ENCODE measurements at regions not wholly inside any gene's neighbourhood (a gene's known extent, or its start where the extent isn't known, plus 50 kb on each side); places are given as distances from the start of the nearest gene placed in this dataset.
"Not testable (repeated sequence)": the region's sequence is repeated elsewhere in the genome, so short reads cannot be mapped to it uniquely, and the experiment has no call there.

DNA sequence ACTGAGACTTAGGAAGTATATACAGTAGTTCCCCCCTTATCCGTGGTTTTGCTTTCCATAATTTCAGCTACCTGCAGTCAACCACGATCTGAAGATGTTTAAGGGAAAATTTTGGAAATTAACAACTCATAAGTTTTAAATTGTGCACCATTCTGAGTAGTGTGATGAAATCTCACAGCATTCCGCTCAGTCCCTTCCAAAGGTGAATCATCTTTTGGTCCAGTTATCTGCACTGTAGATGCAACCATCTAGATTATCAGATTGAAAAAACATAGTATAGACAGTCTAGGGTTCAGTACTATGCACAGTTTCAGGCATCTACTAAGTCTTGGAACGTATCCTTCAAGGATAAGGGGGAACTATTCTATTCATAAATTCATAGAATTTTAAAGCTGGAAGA, 109.0 kb downstream of the ANXA3 start:
- TF ChIP-seq JUND (IDR thresholded peaks at IDR 0.05; ENCODE audit: low read depth) = no peak
- no peak for DNase-seq (ENCODE audit: low read depth in 1 of 2, low spot score in 1 of 2)
- in situ Hi-C loops (cut with HindIII; ENCODE audit: low pct_unique_long_range_greater_than_20kb, low sequenced_read_pairs) = no loop called here

GRCh38 chr4:78661086-78661690, 109.6 kb downstream of the ANXA3 start:
- no peak for TF ChIP-seq JUND (IDR thresholded peaks at IDR 0.05; ENCODE audit: low read depth)
- no peak for DNase-seq (ENCODE audit: low read depth in 1 of 2, low spot score in 1 of 2)
- in situ Hi-C loops (cut with HindIII; ENCODE audit: low pct_unique_long_range_greater_than_20kb, low sequenced_read_pairs) = no loop called here

GRCh38 chr4:78661921-78662521, 110.5 kb downstream of the ANXA3 start:
- in situ Hi-C loops (cut with HindIII; ENCODE audit: low pct_unique_long_range_greater_than_20kb, low sequenced_read_pairs) = no loop called here
- DNase-seq (ENCODE audit: low read depth in 1 of 2, low spot score in 1 of 2) = no peak
- no peak for TF ChIP-seq JUND (IDR thresholded peaks at IDR 0.05; ENCODE audit: low read depth)

- in situ Hi-C loops (cut with HindIII; ENCODE audit: low pct_unique_long_range_greater_than_20kb, low sequenced_read_pairs) = no loop called here
- no peak for DNase-seq (ENCODE audit: low read depth in 1 of 2, low spot score in 1 of 2)
- no peak for TF ChIP-seq JUND (IDR thresholded peaks at IDR 0.05; ENCODE audit: low read depth)
Measured at GRCh38 chr4:78662658-78663057, 111.1 kb downstream of the ANXA3 start.

DNA sequence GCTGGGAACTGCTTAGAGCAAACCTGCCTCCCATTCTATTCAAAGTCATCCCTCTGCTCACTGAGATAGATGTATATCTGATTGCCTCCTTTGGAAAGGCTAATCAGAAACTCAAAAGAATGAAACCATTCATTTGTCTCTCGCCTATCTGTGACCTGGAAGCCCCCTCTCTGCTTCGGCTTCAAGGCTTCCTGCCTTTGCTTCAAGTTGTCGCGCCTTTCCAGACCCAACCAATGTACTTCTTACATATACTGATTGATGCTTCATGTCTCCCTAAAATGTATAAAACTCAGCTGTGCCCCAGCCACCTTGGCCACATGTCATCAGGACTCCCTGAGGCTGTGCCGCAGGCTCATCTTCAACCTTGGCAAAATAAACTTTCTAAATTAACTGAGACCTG, 111.9 kb upstream of the BMP2K start:
- in situ Hi-C loops (cut with HindIII; ENCODE audit: low pct_unique_long_range_greater_than_20kb, low sequenced_read_pairs); DNase-seq (ENCODE audit: low read depth in 1 of 2, low spot score in 1 of 2): not testable (repeated sequence)

DNA sequence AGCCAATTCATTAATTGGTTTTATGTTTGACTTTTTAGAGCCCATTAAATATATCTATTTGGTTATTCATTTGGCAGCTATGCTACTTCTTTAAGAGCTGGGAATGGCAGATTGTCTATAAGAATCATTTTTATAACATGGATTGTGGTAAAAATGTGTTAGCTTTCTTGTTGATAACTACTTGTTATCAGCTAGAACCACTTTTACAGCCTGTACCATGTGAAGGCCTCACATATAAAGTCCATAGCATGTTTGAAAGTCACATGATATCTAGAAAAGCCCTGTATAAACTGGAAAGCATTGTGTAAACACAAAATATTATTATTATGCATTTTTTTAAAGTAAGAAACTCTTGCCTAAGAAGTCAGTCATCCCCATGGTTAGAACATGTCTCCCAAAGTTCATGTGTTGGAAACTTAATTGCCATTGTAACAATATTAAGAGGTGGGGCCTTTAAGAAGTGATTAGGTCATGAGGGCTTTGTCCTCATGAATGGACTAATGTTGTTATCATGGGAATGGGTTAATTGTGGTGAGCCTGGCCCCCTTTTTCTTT, 110.9 kb upstream of the BMP2K start:
- DNase-seq (ENCODE audit: low read depth in 1 of 2, low spot score in 1 of 2) = no peak
- no peak for TF ChIP-seq JUND (IDR thresholded peaks at IDR 0.05; ENCODE audit: low read depth)
- in situ Hi-C loops (cut with HindIII; ENCODE audit: low pct_unique_long_range_greater_than_20kb, low sequenced_read_pairs) = no loop called here

DNA sequence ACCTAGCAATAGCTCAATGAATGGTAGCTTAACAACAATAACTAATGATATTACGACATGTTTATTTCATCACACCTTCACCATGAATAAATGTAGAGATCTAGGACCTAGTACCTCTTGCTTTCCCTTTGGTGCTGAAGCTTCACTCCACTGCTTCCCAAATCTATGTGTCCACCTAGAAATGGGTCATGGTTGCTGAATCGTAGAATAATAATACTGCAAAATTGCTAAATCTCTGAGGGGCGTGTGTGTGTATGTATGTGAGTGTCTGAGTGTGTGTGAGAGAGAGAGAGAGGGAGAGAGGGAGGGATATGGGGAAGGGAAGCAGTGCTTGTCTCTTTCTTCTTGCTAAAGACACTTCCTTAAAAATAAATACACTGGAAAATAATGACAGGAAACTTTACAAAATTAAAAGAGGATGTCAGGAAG, 109.3 kb upstream of the BMP2K start:
- TF ChIP-seq JUND (IDR thresholded peaks at IDR 0.05; ENCODE audit: low read depth) = no peak
- no peak for DNase-seq (ENCODE audit: low read depth in 1 of 2, low spot score in 1 of 2)
- in situ Hi-C loops (cut with HindIII; ENCODE audit: low pct_unique_long_range_greater_than_20kb, low sequenced_read_pairs) = no loop called here

DNA sequence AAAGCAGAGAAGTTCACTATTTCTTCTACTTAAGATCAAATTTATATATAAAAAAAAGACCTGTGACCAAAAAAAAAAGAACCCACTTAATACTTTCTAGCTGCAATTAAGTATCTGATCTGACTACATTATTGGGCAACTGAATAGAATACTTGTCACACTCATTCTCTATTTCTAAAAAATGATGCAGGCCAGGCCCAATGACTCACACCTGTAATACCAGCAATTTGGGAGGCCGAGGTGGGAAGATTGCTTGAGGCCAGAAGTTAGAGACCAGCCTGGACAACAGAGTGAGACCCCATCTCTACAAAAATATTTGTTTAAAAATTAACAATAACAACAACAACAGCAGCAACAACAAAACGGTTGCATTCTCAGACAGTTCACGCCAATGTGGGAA, 108.8 kb upstream of the BMP2K start:
- in situ Hi-C loops (cut with HindIII; ENCODE audit: low pct_unique_long_range_greater_than_20kb, low sequenced_read_pairs) = no loop called here
- TF ChIP-seq JUND (IDR thresholded peaks at IDR 0.05; ENCODE audit: low read depth) = no peak
- DNase-seq (ENCODE audit: low read depth in 1 of 2, low spot score in 1 of 2) = no peak

GRCh38 chr4:78667764-78668163, 108.4 kb upstream of the BMP2K start:
- in situ Hi-C loops (cut with HindIII; ENCODE audit: low pct_unique_long_range_greater_than_20kb, low sequenced_read_pairs) = no loop called here
- no peak for TF ChIP-seq JUND (IDR thresholded peaks at IDR 0.05; ENCODE audit: low read depth)
- DNase-seq (ENCODE audit: low read depth in 1 of 2, low spot score in 1 of 2) = no peak

DNA sequence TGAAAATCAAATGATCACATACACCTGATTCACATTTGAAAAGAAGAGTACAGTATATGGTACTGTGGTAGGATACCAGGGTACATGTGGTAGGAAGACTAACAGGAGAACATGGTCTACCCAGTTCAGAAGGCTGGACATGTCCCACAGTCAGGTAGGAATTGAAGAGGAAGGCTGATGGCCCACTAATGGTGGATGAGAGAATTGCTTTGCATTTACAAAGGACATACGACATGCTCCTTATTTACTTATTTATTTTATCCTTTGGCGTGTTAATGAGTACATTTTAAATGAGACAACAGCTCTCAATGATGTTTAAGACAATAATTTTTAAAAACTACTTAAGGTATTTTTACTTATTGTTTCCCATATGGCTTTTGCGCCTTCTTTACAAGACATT, 106.7 kb upstream of the BMP2K start:
- TF ChIP-seq JUND (IDR thresholded peaks at IDR 0.05; ENCODE audit: low read depth) = no peak
- in situ Hi-C loops (cut with HindIII; ENCODE audit: low pct_unique_long_range_greater_than_20kb, low sequenced_read_pairs) = no loop called here
- peak in 1 of 2 experiments; percentile 32 for DNase-seq (ENCODE audit: low read depth in 1 of 2, low spot score in 1 of 2)

DNA sequence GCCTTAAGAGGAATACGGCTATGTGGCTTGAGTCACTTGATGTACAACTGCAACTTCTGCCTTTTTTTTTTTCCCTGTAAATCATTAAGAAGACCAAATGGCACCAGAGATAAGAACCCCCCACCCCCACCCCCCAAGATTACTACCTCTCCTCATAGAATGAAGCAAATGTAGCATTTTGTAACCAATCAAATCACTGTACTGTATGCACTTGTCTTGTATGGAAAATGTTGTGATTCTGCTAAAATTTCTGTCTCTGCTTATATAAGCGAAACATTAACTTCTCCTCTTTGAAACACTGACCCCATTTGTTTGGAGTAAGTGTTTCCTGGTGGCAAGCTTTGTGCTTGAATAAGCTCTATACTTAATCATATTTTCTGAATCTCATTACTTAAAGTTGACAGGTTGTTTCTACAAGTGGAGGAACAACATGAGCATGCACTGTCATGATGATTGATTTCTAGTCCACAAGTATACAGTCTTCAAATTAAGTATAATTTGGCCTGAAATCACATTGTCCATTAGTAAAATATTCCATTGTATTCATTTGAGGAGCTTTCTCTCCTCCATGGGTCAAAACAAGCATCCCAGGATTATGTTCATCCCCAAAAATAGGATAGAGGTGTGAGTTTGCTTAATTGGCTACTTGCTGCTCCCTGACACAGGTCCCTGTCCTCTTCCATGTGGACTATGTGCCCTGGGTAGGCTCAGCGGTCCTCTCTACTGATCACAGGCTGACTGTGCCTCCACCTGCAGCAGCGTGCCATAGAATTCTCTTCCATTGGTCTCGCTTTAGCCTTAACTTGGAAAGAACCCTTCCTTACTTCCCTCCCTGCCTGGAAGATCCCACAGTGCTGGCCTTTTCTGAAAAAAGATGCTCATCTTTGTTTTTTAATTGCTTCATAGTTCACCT, 104.0 kb upstream of the BMP2K start:
- no peak for TF ChIP-seq JUND (IDR thresholded peaks at IDR 0.05; ENCODE audit: low read depth)
- in situ Hi-C loops (cut with HindIII; ENCODE audit: low pct_unique_long_range_greater_than_20kb, low sequenced_read_pairs) = no loop called here
- no peak for DNase-seq (ENCODE audit: low read depth in 1 of 2, low spot score in 1 of 2)

- no peak for TF ChIP-seq JUND (IDR thresholded peaks at IDR 0.05; ENCODE audit: low read depth)
- in situ Hi-C loops (cut with HindIII; ENCODE audit: low pct_unique_long_range_greater_than_20kb, low sequenced_read_pairs) = no loop called here
- no peak for DNase-seq (ENCODE audit: low read depth in 1 of 2, low spot score in 1 of 2)
Measured at GRCh38 chr4:78673337-78673736, 102.8 kb upstream of the BMP2K start.

DNA sequence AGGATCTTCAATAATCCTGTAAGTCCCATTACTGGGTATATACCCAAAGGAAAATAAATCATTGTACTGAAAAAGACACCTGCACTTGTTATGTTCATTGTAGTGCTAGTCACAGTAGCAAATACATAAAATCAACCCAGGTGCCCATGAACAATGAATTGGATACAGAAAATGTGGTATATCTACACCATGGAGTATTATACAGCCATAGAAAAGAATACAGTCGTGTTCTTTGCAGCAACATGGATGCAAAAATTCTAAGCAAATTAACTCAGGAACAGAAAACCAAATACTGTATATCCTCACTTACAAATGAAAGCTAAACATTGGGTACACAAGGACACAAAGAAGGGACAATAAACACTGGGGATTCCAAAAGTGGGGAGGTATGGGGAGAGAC, 100.8 kb upstream of the BMP2K start:
- in situ Hi-C loops (cut with HindIII; ENCODE audit: low pct_unique_long_range_greater_than_20kb, low sequenced_read_pairs) = no loop called here
- no peak for DNase-seq (ENCODE audit: low read depth in 1 of 2, low spot score in 1 of 2)
- no peak for TF ChIP-seq JUND (IDR thresholded peaks at IDR 0.05; ENCODE audit: low read depth)

Measured in T47D (cell line).